22Rv1 (cell line): ENCODE measurements at regions not wholly inside any gene's neighbourhood (a gene's known extent, or its start where the extent isn't known, plus 50 kb on each side); places are given as distances from the start of the nearest gene placed in this dataset.

Source experiments
- H3K27ac ChIP-seq: fragments of 450-650 bp; 2 replicates; pipeline ENCODE4 v1.5.1; 2017
- ZFX ChIP-seq: fragments of 450-650 bp; IDR thresholded peaks from 2 replicates; pipeline ENCODE4 v1.6.1; 2017; ENCODE audit warnings: antibody characterized with exemption, borderline replicate concordance
- TF ChIP-seq, protein P1 (sequence below): fragments of 450-650 bp; IDR thresholded peaks from 2 replicates; pipeline ENCODE4 v1.5.1; 2017; ENCODE audit warnings: mild to moderate bottlenecking

GRCh38 chr18:22513721-22514481 is 96.2 kb upstream of the CTAGE1 start:
- no peak overlapping the region for H3K27ac ChIP-seq
- TF ChIP-seq, protein P1, sequence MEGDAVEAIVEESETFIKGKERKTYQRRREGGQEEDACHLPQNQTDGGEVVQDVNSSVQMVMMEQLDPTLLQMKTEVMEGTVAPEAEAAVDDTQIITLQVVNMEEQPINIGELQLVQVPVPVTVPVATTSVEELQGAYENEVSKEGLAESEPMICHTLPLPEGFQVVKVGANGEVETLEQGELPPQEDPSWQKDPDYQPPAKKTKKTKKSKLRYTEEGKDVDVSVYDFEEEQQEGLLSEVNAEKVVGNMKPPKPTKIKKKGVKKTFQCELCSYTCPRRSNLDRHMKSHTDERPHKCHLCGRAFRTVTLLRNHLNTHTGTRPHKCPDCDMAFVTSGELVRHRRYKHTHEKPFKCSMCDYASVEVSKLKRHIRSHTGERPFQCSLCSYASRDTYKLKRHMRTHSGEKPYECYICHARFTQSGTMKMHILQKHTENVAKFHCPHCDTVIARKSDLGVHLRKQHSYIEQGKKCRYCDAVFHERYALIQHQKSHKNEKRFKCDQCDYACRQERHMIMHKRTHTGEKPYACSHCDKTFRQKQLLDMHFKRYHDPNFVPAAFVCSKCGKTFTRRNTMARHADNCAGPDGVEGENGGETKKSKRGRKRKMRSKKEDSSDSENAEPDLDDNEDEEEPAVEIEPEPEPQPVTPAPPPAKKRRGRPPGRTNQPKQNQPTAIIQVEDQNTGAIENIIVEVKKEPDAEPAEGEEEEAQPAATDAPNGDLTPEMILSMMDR: no peak
- TF ChIP-seq ZFX: no peak

- H3K27ac ChIP-seq: no peak overlapping the region
- TF ChIP-seq, protein P1: no peak
- no peak for TF ChIP-seq ZFX
Measured at GRCh38 chr18:22514655-22515054, 96.9 kb upstream of the CTAGE1 start.

- TF ChIP-seq ZFX: no peak
- TF ChIP-seq, protein P1: no peak
- H3K27ac ChIP-seq: no peak overlapping the region
Measured at GRCh38 chr18:22515250-22515649, 97.5 kb upstream of the CTAGE1 start.

- TF ChIP-seq, protein P1: no peak
- no peak for TF ChIP-seq ZFX
- H3K27ac ChIP-seq: no peak overlapping the region
Measured at GRCh38 chr18:22517356-22517755, 99.6 kb upstream of the CTAGE1 start.

GRCh38 chr18:22521026-22521707 is 103.5 kb upstream of the CTAGE1 start:
- TF ChIP-seq, protein P1: no peak
- no peak for TF ChIP-seq ZFX
- H3K27ac ChIP-seq: no peak overlapping the region

GRCh38 chr18:22523481-22523880 is 105.8 kb upstream of the CTAGE1 start:
- no peak for TF ChIP-seq ZFX
- TF ChIP-seq, protein P1: no peak
- H3K27ac ChIP-seq: no peak overlapping the region

DNA sequence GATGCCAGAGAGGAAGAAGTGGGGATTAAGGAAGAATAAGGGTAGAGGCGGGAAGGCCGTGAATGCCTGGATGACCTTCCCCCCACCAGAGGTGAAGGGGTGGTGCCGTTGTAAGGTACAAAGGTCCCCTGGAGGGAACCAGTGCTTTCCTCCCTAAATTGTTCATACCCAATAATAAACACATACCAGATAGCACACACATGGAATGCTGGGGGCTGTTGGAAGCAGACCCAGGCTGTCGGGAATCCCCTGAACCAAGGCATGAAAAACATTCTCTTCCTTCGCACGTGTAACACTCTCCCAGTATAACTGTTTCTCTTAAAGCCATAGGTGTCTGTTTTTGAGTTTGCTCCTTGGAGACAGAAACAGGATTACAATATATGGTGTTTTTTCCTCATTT is 107.1 kb upstream of the CTAGE1 start:
- no peak overlapping the region for H3K27ac ChIP-seq
- no peak for TF ChIP-seq ZFX
- TF ChIP-seq, protein P1: no peak
